ENCODE measurements at regions not wholly inside any gene's neighbourhood (a gene's known extent, or its start where the extent isn't known, plus 50 kb on each side); places are given as distances from the start of the nearest gene placed in this dataset.

DNA sequence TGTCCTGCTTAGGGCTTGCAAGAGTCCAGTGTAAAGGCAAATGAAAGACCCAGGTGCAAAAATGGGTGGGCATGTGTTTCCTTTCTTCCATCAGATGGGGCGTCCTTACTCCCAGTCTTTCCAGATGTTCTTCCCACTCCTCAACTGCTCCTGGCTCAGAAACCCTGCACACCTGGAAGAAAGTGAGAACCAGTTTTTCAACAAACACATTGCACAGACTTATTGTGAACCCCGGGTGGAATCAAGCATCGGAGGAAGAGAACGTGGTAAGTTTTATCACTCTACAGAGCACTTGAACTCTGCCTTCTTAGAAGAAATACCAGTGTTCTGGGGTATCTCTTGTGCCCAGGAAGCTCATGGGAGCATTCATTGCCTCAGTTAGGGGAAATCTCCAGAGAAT is 93.3 kb downstream of the TMX1 start:
- CTCF ChIA-PET, result no interaction called here
- Mint-ChIP-seq H3K27me3 (peaks cover 5% of the 10 kb centered on the region), H3K36me3 (ENCODE audit: low read depth) (no peaks in the 10 kb centered on the region), H3K4me3 (no peak overlapping the region), H3K9me3 (no peaks in the 10 kb centered on the region), H3K4me1 (peaks cover 3% of the 10 kb centered on the region), H3K27ac (no peak overlapping the region)
- DNase-seq, result no peak
- POLR2A ChIA-PET, result no interaction called here

DNA sequence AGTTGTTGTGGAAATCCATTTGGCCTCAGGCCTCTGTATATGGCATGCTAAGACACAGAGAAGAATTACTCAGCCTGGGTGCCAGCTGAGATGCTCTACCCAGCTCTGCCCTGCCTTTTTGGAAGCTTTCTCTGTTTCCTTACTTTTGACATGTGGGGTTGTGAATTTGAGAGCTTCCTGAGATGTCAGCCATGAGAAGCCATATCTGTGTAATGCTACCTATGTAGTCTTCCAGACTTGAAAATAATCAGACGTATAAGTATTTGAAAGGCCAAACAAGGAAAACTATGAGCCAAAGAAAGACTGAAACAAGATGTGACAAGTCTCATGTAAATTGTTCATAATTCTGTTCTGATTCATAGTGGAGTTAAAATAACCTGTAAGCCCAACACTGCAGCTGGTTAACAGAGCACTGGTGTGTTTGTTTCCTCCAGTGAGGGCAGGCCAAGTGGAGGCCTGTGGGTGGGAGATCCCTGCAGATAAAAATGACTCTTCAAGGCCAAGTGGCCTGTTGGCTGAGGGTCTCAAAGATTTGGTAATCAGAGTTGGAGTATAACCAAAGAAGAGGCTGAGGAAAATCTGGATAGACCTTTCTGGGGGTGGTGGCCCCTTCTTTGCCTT is 94.0 kb downstream of the TMX1 start:
- CTCF ChIA-PET, result no interaction called here
- POLR2A ChIA-PET, result no interaction called here
- Mint-ChIP-seq H3K27ac (no peak overlapping the region), H3K27me3 (peaks cover 5% of the 10 kb centered on the region), H3K9me3 (no peaks in the 10 kb centered on the region), H3K36me3 (ENCODE audit: low read depth) (no peaks in the 10 kb centered on the region), H3K4me1 (no peaks in the 10 kb centered on the region), H3K4me3 (no peak overlapping the region)
- no peak for DNase-seq

GRCh38 chr14:51334566-51334965 is 94.5 kb downstream of the TMX1 start:
- Mint-ChIP-seq H3K4me3 (no peak overlapping the region), H3K36me3 (ENCODE audit: low read depth) (no peaks in the 10 kb centered on the region), H3K4me1 (no peaks in the 10 kb centered on the region), H3K27me3 (peaks cover 5% of the 10 kb centered on the region), H3K27ac (no peak overlapping the region), H3K9me3 (no peaks in the 10 kb centered on the region)
- CTCF ChIA-PET, result no interaction called here
- POLR2A ChIA-PET, result no interaction called here
- no peak for DNase-seq

DNA sequence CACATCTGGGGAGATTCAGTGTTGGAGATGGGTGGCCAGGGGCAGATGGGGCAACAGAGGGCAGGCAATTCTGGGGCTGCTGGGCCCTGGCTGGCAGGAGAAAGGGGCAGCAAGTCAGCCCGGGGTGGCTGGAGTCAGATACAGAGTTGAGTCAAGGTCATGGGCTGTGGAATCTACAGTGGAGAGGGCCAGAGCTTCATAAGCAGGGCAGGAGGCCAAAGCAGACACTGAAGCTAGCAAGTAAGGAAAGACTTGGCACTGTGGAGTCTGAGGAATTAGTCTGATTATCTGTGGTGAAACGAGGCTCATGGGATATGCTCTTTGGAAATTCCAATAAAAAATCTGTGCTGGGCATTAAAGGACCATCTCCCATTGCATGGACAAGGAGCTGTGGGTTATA is 95.5 kb downstream of the TMX1 start:
- POLR2A ChIA-PET, result no interaction called here
- H3K36me3 Mint-ChIP-seq (ENCODE audit: low read depth), result no peaks in the 10 kb centered on the region
- CTCF ChIA-PET, result interaction anchor here (0.5 kb wide), 1 partner anchor 74 kb away, joined by 3 read pairs; no protein-coding TSS in a partner anchor

GRCh38 chr14:51335961-51336723 is 96.1 kb downstream of the TMX1 start:
- Mint-ChIP-seq H3K4me3 (no peak overlapping the region), H3K36me3 (ENCODE audit: low read depth) (no peaks in the 10 kb centered on the region), H3K4me1 (no peaks in the 10 kb centered on the region), H3K27ac (no peak overlapping the region), H3K27me3 (peaks cover 2% of the 10 kb centered on the region), H3K9me3 (no peaks in the 10 kb centered on the region)
- DNase-seq, result no peak
- CTCF ChIA-PET, result interaction anchor here (0.5 kb wide), 1 partner anchor 73 kb away, joined by 3 read pairs; no protein-coding TSS in a partner anchor
- POLR2A ChIA-PET, result no interaction called here

More for the DNA sequence above, 95.5 kb downstream of the TMX1 start:
- Mint-ChIP-seq H3K27ac (no peak overlapping the region), H3K4me3 (no peak overlapping the region), H3K4me1 (no peaks in the 10 kb centered on the region), H3K27me3 (peaks cover 5% of the 10 kb centered on the region), H3K9me3 (no peaks in the 10 kb centered on the region)
- no peak for DNase-seq

DNA sequence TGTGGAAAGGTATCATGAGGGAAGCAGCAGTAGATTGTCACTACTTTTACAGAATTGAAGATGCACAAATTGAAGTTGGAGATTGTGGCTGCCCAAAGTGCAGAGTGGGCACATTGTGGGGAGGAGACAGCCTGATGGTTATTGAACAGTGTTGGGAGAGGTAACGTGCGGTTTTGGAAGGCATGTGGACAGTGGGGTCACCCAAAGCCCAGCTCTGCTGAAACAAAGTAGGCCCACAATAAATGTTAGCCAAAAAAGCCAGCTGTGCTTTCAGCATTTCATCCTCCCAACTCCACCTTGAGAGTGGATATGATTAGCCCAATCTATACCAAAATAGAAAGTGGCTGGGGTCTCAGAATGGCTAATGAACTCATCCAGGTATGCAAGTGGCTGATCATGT is 96.7 kb downstream of the TMX1 start:
- H3K4me1 Mint-ChIP-seq, result no peaks in the 10 kb centered on the region
- no peak for DNase-seq
- CTCF ChIA-PET, result no interaction called here
- peaks cover 2% of the 10 kb centered on the region for H3K27me3 Mint-ChIP-seq
- POLR2A ChIA-PET, result no interaction called here
- H3K36me3 Mint-ChIP-seq (ENCODE audit: low read depth), result no peaks in the 10 kb centered on the region
- no peaks in the 10 kb centered on the region for H3K9me3 Mint-ChIP-seq
- no peak overlapping the region for H3K27ac Mint-ChIP-seq
- H3K4me3 Mint-ChIP-seq, result no peak overlapping the region

DNA sequence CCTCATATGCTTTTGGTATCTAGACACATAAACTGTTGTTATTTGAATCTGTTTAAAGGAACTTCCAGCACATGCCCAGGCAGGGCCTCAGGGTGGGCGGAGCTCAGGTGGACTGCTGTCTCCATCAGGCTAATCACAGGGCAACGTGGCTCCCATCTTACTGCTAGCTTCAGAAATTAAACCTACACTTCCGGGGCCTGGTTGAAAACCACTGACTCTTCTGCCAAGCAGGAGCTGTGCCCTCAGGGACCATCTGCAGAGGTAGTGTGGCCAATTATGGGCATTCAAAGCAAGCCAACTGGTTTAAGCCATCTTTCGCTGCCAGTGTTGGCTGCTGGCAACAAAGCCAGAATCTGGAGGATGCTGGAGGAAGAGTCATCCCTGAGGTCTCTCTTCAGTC is 97.5 kb downstream of the TMX1 start:
- H3K4me1 Mint-ChIP-seq, result no peaks in the 10 kb centered on the region
- no peak for DNase-seq
- ChIA-PET CTCF (no interaction called here), POLR2A (no interaction called here)
- no peaks in the 10 kb centered on the region for H3K36me3 Mint-ChIP-seq (ENCODE audit: low read depth)
- no peaks in the 10 kb centered on the region for H3K27me3 Mint-ChIP-seq
- H3K4me3 Mint-ChIP-seq, result no peak overlapping the region
- H3K27ac Mint-ChIP-seq, result no peak overlapping the region
- H3K9me3 Mint-ChIP-seq, result no peaks in the 10 kb centered on the region

DNA sequence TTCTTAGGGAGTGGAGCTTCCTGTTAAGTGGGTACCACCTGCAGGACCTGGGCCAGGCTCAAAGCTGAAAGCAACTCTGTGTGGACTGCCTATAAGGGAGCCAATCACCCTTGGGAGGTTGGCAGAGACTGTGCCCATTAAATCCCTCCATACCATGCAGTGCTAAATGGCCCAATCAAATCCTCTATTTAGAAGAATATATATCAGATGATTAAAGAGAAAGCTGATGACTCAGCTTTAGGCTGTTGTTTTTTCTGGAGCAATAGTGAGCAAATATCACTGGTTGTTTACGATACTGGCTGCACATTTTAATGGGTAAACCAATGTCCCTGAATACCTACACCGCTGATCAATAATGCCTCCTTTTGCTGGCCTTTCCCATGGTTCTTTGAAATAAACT is 101.3 kb downstream of the TMX1 start:
- ChIA-PET POLR2A (no interaction called here), CTCF (no interaction called here)
- Mint-ChIP-seq H3K9me3 (peaks cover 4% of the 10 kb centered on the region), H3K4me3 (no peak overlapping the region), H3K27me3 (peaks cover 3% of the 10 kb centered on the region), H3K27ac (no peak overlapping the region), H3K4me1 (no peaks in the 10 kb centered on the region), H3K36me3 (ENCODE audit: low read depth) (no peaks in the 10 kb centered on the region)
- no peak for DNase-seq

- Mint-ChIP-seq H3K27me3 (peaks cover 3% of the 10 kb centered on the region), H3K27ac (no peak overlapping the region), H3K4me1 (no peaks in the 10 kb centered on the region), H3K9me3 (peaks cover 4% of the 10 kb centered on the region), H3K36me3 (ENCODE audit: low read depth) (no peaks in the 10 kb centered on the region), H3K4me3 (no peak overlapping the region)
- CTCF ChIA-PET, result no interaction called here
- no peak for DNase-seq
- POLR2A ChIA-PET, result no interaction called here
These were observed 102.2 kb downstream of the TMX1 start for GRCh38 chr14:51342226-51342625.

- no peak overlapping the region for H3K4me3 Mint-ChIP-seq
These were observed 112.0 kb downstream of the TMX1 start for GRCh38 chr14:51351997-51352396.

DNA sequence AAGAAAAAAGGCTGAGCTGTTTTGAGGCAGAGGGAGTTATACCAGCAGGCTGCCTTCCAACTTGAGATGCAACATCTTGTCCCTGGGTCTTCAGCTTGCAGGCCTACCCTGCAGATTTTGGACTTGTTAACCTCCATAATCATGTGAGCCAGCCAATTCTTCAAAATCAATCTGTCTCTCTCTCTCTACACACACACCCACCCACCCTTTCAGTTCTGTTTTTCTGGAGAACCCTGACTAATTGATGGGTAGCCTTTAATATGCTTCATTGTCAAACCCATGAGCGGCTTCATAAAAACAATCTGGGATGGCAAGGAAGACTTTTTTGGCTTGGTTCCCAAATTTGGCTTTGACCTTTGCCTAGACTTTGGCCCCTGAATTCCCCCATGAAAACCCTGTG is 113.9 kb downstream of the TMX1 start:
- Mint-ChIP-seq H3K27me3 (no peaks in the 10 kb centered on the region), H3K27ac (no peak overlapping the region), H3K36me3 (ENCODE audit: low read depth) (no peaks in the 10 kb centered on the region), H3K9me3 (no peaks in the 10 kb centered on the region), H3K4me1 (no peaks in the 10 kb centered on the region), H3K4me3 (no peak overlapping the region)
- CTCF ChIA-PET, result no interaction called here
- no peak for DNase-seq
- POLR2A ChIA-PET, result no interaction called here

More at GRCh38 chr14:51351997-51352396, 112.0 kb downstream of the TMX1 start:
- H3K4me1 Mint-ChIP-seq, result no peaks in the 10 kb centered on the region
- DNase-seq, result no peak
- peaks cover 5% of the 10 kb centered on the region for H3K9me3 Mint-ChIP-seq
- no peak overlapping the region for H3K27ac Mint-ChIP-seq
- POLR2A ChIA-PET, result no interaction called here
- H3K27me3 Mint-ChIP-seq, result no peaks in the 10 kb centered on the region
- CTCF ChIA-PET, result no interaction called here
- no peaks in the 10 kb centered on the region for H3K36me3 Mint-ChIP-seq (ENCODE audit: low read depth)

GRCh38 chr14:51354846-51355245 is 114.8 kb downstream of the TMX1 start:
- no peak for DNase-seq
- Mint-ChIP-seq H3K9me3 (no peaks in the 10 kb centered on the region), H3K27ac (no peak overlapping the region), H3K4me3 (no peak overlapping the region), H3K36me3 (ENCODE audit: low read depth) (no peaks in the 10 kb centered on the region), H3K27me3 (no peaks in the 10 kb centered on the region), H3K4me1 (no peaks in the 10 kb centered on the region)
- ChIA-PET CTCF (no interaction called here), POLR2A (no interaction called here)

DNA sequence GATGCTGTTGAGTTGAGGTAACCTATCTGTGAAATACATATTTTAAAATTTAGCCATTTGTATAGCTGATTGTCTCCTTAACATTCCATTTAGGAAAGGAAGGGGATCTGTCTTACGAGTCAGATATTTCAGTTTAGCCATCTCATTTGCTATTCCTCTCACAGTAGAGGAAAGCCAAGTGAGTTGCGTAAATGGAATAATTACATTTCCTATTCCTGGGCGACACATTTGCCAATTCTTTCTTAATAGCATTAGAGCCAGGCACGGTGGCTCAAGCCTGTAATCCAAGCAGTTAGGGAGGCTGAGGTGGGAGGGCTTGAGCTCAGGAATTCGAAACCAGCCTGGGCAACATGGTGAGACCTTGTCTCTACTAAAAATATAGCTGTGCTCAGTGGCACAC is 116.3 kb downstream of the TMX1 start:
- Mint-ChIP-seq H3K27me3 (no peaks in the 10 kb centered on the region), H3K9me3 (no peaks in the 10 kb centered on the region), H3K36me3 (ENCODE audit: low read depth) (no peaks in the 10 kb centered on the region), H3K27ac (no peak overlapping the region), H3K4me1 (no peaks in the 10 kb centered on the region), H3K4me3 (no peak overlapping the region)
- CTCF ChIA-PET, result interaction anchor here (1.0 kb wide), 1 partner anchor 58 kb away, joined by 5 read pairs; no protein-coding TSS in a partner anchor
- POLR2A ChIA-PET, result no interaction called here
- no peak for DNase-seq

GRCh38 chr14:51357250-51357649 is 117.2 kb downstream of the TMX1 start:
- Mint-ChIP-seq H3K36me3 (ENCODE audit: low read depth) (no peaks in the 10 kb centered on the region), H3K4me3 (no peak overlapping the region), H3K4me1 (no peaks in the 10 kb centered on the region), H3K9me3 (no peaks in the 10 kb centered on the region), H3K27ac (no peak overlapping the region), H3K27me3 (no peaks in the 10 kb centered on the region)
- DNase-seq, result no peak
- POLR2A ChIA-PET, result no interaction called here
- CTCF ChIA-PET, result interaction anchor here (1.0 kb wide), 1 partner anchor 59 kb away, joined by 5 read pairs; no protein-coding TSS in a partner anchor

All from activated CD4-positive, alpha-beta T cell treated with anti-CD3 and anti-CD28 coated beads, Interleukin-2, amount 10 ng/mL, durations not matched to agents 7 days and 5 days (primary cell).